ENCODE measurements at regions not wholly inside any gene's neighbourhood (a gene's known extent, or its start where the extent isn't known, plus 50 kb on each side); places are given as distances from the start of the nearest gene placed in this dataset.
A peak's percentile ranks its signal among the peaks of the same experiment; 100 is the strongest.
"Not testable (repeated sequence)": the region's sequence is repeated elsewhere in the genome, so short reads cannot be mapped to it uniquely, and the experiment has no call there.

DNA sequence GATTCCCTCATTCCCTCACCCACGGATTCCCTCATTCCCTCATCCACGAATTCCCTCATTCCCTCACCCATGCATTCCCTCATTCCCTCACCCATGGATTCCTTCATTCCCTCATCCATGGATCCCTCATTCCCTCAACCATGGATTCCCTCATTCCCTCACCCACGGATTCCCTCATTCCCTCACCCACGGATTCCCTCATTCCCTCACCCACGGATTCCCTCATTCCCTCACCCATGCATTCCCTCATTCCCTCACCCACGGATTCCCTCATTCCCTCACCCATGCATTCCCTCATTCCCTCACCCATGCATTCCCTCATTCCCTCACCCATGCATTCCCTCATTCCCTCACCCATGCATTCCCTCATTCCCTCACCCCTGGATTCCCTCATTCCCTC is 238.0 kb downstream of the TTLL2 start:
- DNase-seq; H3K18ac ChIP-seq (ENCODE audit: low read depth in 1 of 2, low read length in 2 of 2); H2AK5ac ChIP-seq (ENCODE audit: low read length, severe bottlenecking); H3K14ac ChIP-seq (ENCODE audit: low read length in 2 of 2); H4K91ac ChIP-seq (ENCODE audit: low read length); H3K27ac ChIP-seq (ENCODE audit: low read length, poor library complexity, severe bottlenecking); H3K23ac ChIP-seq (ENCODE audit: low read length in 2 of 2); H3K4me2 ChIP-seq (ENCODE audit: low read length, poor library complexity, severe bottlenecking); H3K4me3 ChIP-seq (ENCODE audit: insufficient read depth in 1 of 2, low read depth in 1 of 2, low read length in 2 of 2); H2BK12ac ChIP-seq (ENCODE audit: low read length in 2 of 2); H2BK5ac ChIP-seq (ENCODE audit: low read depth, low read length, poor library complexity, severe bottlenecking); H3K4ac ChIP-seq (ENCODE audit: low read depth in 1 of 2, low read length in 2 of 2); H3K9me3 ChIP-seq (ENCODE audit: control insufficient read depth, low read length); H2BK15ac ChIP-seq (ENCODE audit: low read depth, poor library complexity, severe bottlenecking); H3K9ac ChIP-seq (ENCODE audit: low read length); H2AFZ ChIP-seq (ENCODE audit: low read depth, low read length); H3K79me1 ChIP-seq (replicated peaks; ENCODE audit: low read length, poor library complexity, severe bottlenecking); H4K8ac ChIP-seq (ENCODE audit: low read length); H2BK120ac ChIP-seq (ENCODE audit: low read depth, low read length); H3K4me1 ChIP-seq (ENCODE audit: control insufficient read depth, insufficient read depth, low read depth, low read length); H3K36me3 ChIP-seq (ENCODE audit: control insufficient read depth in 1 of 2, insufficient read depth in 2 of 2, low read depth in 1 of 2, low read length in 2 of 2): not testable (repeated sequence)
- 63% methylated on average over 6 of the region's 6 CpGs for WGBS
- peaks cover 0 to 17% of the 10 kb centered on the region in 2 experiments for H3K27me3 ChIP-seq (ENCODE audit: control insufficient read depth in 1 of 2, insufficient read depth in 1 of 2, low read length in 2 of 2)

DNA sequence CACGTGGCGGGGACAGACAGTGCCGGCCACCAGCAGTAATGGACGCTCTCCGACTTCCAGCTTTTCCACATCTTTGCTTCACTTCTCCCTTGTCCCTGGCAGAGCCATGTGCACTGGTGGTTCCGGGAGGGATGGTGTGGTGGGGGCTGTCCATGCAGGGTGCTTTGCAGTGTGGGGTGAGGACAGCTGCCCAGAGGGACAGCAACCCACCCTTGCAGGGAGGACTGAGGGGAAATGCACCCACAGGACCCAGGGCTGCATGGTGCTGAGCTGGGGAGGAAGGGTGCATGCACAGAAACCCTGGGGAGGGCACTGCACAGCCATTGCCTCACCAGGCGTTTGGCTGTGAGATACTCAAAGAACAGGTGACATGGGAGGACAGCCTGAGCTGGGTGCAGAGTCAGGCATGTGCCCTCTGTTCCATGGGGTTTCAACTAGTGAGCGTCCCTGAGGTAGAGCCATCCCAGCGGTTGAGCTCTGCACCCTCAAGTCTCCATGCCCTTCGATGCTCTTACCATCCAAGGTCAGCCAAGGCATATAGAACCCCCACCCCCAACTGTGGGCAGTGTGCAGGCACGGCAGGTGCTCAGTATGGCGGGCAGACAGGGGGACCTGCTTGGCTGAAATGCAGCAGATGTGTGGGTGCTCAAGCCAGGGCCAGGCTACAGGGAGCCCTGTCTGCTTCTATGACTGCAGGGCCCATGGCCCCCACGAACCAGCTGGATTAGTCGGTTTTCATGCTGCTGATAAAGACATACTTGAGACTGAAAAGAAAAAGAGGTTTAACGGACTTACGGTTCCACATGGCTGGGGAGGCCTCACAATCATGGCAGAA is 239.7 kb downstream of the TTLL2 start:
- no peak overlapping the region for H3K4me3 ChIP-seq (ENCODE audit: insufficient read depth in 1 of 2, low read depth in 1 of 2, low read length in 2 of 2)
- H4K8ac ChIP-seq (ENCODE audit: low read length): no peak overlapping the region
- H3K36me3 ChIP-seq (ENCODE audit: control insufficient read depth in 1 of 2, insufficient read depth in 2 of 2, low read depth in 1 of 2, low read length in 2 of 2): no peaks in the 10 kb centered on the region
- no peak overlapping the region for H3K4ac ChIP-seq (ENCODE audit: low read depth in 1 of 2, low read length in 2 of 2)
- no peak overlapping the region for H2BK120ac ChIP-seq (ENCODE audit: low read depth, low read length)
- H3K27me3 ChIP-seq (ENCODE audit: control insufficient read depth in 1 of 2, insufficient read depth in 1 of 2, low read length in 2 of 2): peaks cover 0 to 17% of the 10 kb centered on the region in 2 experiments
- peak overlapping the region in 1 of 2 experiments; percentile 0 for H3K14ac ChIP-seq (ENCODE audit: low read length in 2 of 2)
- no peak overlapping the region for H3K27ac ChIP-seq (ENCODE audit: low read length, poor library complexity, severe bottlenecking)
- no peak overlapping the region for H3K23ac ChIP-seq (ENCODE audit: low read length in 2 of 2)
- WGBS: 87% methylated on average over 16 of the region's 16 CpGs
- no peak overlapping the region for H2AFZ ChIP-seq (ENCODE audit: low read depth, low read length)
- no peak overlapping the region for H2BK5ac ChIP-seq (ENCODE audit: low read depth, low read length, poor library complexity, severe bottlenecking)
- no peak overlapping the region for H3K9ac ChIP-seq (ENCODE audit: low read length)
- H4K91ac ChIP-seq (ENCODE audit: low read length): no peak overlapping the region
- no peaks in the 10 kb centered on the region for H3K9me3 ChIP-seq (ENCODE audit: control insufficient read depth, low read length)
- no peaks in the 10 kb centered on the region for H3K4me1 ChIP-seq (ENCODE audit: control insufficient read depth, insufficient read depth, low read depth, low read length)
- H2AK5ac ChIP-seq (ENCODE audit: low read length, severe bottlenecking): no peak overlapping the region
- no peak overlapping the region for H3K4me2 ChIP-seq (ENCODE audit: low read length, poor library complexity, severe bottlenecking)
- no peak overlapping the region for H2BK15ac ChIP-seq (ENCODE audit: low read depth, poor library complexity, severe bottlenecking)
- H3K18ac ChIP-seq (ENCODE audit: low read depth in 1 of 2, low read length in 2 of 2): no peak overlapping the region
- no peak for DNase-seq
- no peak overlapping the region for H2BK12ac ChIP-seq (ENCODE audit: low read length in 2 of 2)
- no peaks in the 10 kb centered on the region for H3K79me1 ChIP-seq (replicated peaks; ENCODE audit: low read length, poor library complexity, severe bottlenecking)

DNA sequence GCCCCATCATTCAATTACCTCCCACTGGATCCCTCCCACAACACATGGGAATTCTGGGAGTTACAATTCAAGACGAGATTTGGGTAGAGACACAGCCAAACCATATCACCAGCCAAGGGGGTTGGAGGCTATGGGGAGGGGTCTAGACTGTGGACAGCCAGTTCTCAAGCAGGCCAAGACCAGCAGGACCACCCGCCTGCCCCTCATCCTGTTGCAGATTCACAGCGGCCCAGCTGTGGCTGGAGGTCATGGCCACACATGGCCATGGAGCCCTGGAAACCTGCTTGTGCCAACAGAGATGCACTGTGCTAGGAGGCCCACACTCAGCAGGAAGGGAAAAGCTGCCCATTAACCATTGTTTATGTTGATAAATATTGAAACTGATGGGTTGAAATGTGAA is 240.5 kb downstream of the TTLL2 start:
- Histone ChIP-seq H2BK12ac (ENCODE audit: low read length in 2 of 2) (no peak overlapping the region), H4K91ac (ENCODE audit: low read length) (no peak overlapping the region), H3K27me3 (ENCODE audit: control insufficient read depth in 1 of 2, insufficient read depth in 1 of 2, low read length in 2 of 2) (peaks cover 0 to 17% of the 10 kb centered on the region in 2 experiments), H3K9me3 (ENCODE audit: control insufficient read depth, low read length) (no peaks in the 10 kb centered on the region), H2AK5ac (ENCODE audit: low read length, severe bottlenecking) (no peak overlapping the region), H3K79me1 (replicated peaks; ENCODE audit: low read length, poor library complexity, severe bottlenecking) (no peaks in the 10 kb centered on the region), H3K23ac (ENCODE audit: low read length in 2 of 2) (no peak overlapping the region), H2BK5ac (ENCODE audit: low read depth, low read length, poor library complexity, severe bottlenecking) (no peak overlapping the region), H3K9ac (ENCODE audit: low read length) (no peak overlapping the region), H3K18ac (ENCODE audit: low read depth in 1 of 2, low read length in 2 of 2) (no peak overlapping the region), H3K4me1 (ENCODE audit: control insufficient read depth, insufficient read depth, low read depth, low read length) (no peaks in the 10 kb centered on the region), H3K4ac (ENCODE audit: low read depth in 1 of 2, low read length in 2 of 2) (no peak overlapping the region), H3K27ac (ENCODE audit: low read length, poor library complexity, severe bottlenecking) (no peak overlapping the region), H2BK120ac (ENCODE audit: low read depth, low read length) (no peak overlapping the region), H3K4me2 (ENCODE audit: low read length, poor library complexity, severe bottlenecking) (no peak overlapping the region), H2BK15ac (ENCODE audit: low read depth, poor library complexity, severe bottlenecking) (no peak overlapping the region), H3K36me3 (ENCODE audit: control insufficient read depth in 1 of 2, insufficient read depth in 2 of 2, low read depth in 1 of 2, low read length in 2 of 2) (no peaks in the 10 kb centered on the region), H3K14ac (ENCODE audit: low read length in 2 of 2) (no peak overlapping the region), H4K8ac (ENCODE audit: low read length) (no peak overlapping the region), H2AFZ (ENCODE audit: low read depth, low read length) (no peak overlapping the region), H3K4me3 (ENCODE audit: insufficient read depth in 1 of 2, low read depth in 1 of 2, low read length in 2 of 2) (no peak overlapping the region)
- no peak for DNase-seq
- WGBS: 78% methylated on average over 3 of the region's 3 CpGs

DNA sequence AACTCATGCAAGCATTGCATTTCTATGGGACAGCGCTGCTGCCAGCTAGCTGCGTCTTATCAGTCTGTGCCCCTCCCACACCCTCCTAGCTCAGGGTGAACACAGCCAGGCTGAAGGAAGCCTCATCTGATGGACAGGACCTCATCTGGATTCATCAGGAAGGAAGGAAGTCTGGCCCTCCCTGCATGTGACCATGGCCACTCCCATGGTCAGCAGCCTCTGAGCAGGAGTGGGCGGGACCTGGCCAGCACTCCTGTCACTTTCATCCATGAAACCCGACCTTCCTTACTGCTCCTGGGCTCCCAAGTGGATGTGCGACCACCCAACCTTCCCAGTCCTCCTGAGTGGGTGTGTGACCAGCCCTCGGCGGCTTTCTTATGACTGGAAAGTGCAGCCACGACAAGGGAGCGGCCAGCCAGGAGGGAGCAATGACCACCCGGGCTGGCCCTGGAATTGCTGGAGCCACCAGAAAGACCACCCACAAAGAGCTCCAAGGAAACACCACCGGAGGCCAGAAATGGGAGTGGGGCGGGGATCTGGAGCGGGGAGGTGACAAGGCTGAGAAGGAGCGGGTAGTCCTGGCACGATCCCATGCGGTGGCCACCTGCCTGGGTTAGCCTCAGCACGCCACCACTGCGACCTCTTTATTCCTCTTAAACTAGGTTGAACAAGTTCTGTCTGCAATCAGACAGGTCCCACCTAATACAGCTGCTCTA is 241.2 kb downstream of the TTLL2 start:
- H3K27me3 ChIP-seq (ENCODE audit: control insufficient read depth in 1 of 2, insufficient read depth in 1 of 2, low read length in 2 of 2): peaks cover 0 to 17% of the 10 kb centered on the region in 2 experiments
- H3K14ac ChIP-seq (ENCODE audit: low read length in 2 of 2): no peak overlapping the region
- H3K79me1 ChIP-seq (replicated peaks; ENCODE audit: low read length, poor library complexity, severe bottlenecking): no peaks in the 10 kb centered on the region
- H3K18ac ChIP-seq (ENCODE audit: low read depth in 1 of 2, low read length in 2 of 2): no peak overlapping the region
- no peak overlapping the region for H2AK5ac ChIP-seq (ENCODE audit: low read length, severe bottlenecking)
- H3K4ac ChIP-seq (ENCODE audit: low read depth in 1 of 2, low read length in 2 of 2): no peak overlapping the region
- no peak overlapping the region for H4K8ac ChIP-seq (ENCODE audit: low read length)
- no peaks in the 10 kb centered on the region for H3K9me3 ChIP-seq (ENCODE audit: control insufficient read depth, low read length)
- H4K91ac ChIP-seq (ENCODE audit: low read length): no peak overlapping the region
- no peaks in the 10 kb centered on the region for H3K36me3 ChIP-seq (ENCODE audit: control insufficient read depth in 1 of 2, insufficient read depth in 2 of 2, low read depth in 1 of 2, low read length in 2 of 2)
- no peak overlapping the region for H3K23ac ChIP-seq (ENCODE audit: low read length in 2 of 2)
- no peak overlapping the region for H2BK120ac ChIP-seq (ENCODE audit: low read depth, low read length)
- no peaks in the 10 kb centered on the region for H3K4me1 ChIP-seq (ENCODE audit: control insufficient read depth, insufficient read depth, low read depth, low read length)
- H2BK12ac ChIP-seq (ENCODE audit: low read length in 2 of 2): no peak overlapping the region
- no peak overlapping the region for H2AFZ ChIP-seq (ENCODE audit: low read depth, low read length)
- no peak overlapping the region for H3K9ac ChIP-seq (ENCODE audit: low read length)
- H3K4me3 ChIP-seq (ENCODE audit: insufficient read depth in 1 of 2, low read depth in 1 of 2, low read length in 2 of 2): no peak overlapping the region
- H3K4me2 ChIP-seq (ENCODE audit: low read length, poor library complexity, severe bottlenecking): no peak overlapping the region
- no peak overlapping the region for H2BK15ac ChIP-seq (ENCODE audit: low read depth, poor library complexity, severe bottlenecking)
- H3K27ac ChIP-seq (ENCODE audit: low read length, poor library complexity, severe bottlenecking): no peak overlapping the region
- no peak for DNase-seq
- 78% methylated on average over 12 of the region's 18 CpGs for WGBS
- no peak overlapping the region for H2BK5ac ChIP-seq (ENCODE audit: low read depth, low read length, poor library complexity, severe bottlenecking)

All from mesenchymal stem cell (in vitro differentiated cells and primary cell).